NCI-H82 treated with DMSO at 0.1 percent for 48 hours (cell line): ENCODE measurements at regions not wholly inside any gene's neighbourhood (a gene's known extent, or its start where the extent isn't known, plus 50 kb on each side); places are given as distances from the start of the nearest gene placed in this dataset.
"Not testable (repeated sequence)": the region's sequence is repeated elsewhere in the genome, so short reads cannot be mapped to it uniquely, and the experiment has no call there.

Source experiments
- DNase-seq: peaks from one replicate; lab custom pipeline; 2025; ENCODE audit not compliant: unreplicated experiment; lab: John Stamatoyannopoulos, UW

DNA sequence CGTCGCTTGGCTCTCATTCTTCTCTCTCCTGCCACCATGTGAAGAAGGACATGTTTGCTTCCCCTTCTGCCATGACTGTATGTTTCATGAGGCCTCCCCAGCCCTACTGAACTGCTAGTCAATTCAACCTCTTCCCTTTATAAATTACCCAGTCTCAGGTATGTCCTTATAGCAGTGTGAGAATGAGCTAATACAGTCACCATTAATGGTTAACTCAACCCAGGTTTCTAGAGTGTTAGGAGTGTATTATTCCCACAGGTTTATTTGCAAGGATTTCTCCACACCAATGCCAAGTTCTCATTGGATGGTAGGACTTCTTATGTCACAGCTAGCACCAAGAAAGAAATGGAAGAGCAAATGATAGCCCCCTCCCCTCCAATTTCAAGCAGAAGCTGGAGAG lies 71.9 kb downstream of the DYNAP start:
- no peak for DNase-seq

DNA sequence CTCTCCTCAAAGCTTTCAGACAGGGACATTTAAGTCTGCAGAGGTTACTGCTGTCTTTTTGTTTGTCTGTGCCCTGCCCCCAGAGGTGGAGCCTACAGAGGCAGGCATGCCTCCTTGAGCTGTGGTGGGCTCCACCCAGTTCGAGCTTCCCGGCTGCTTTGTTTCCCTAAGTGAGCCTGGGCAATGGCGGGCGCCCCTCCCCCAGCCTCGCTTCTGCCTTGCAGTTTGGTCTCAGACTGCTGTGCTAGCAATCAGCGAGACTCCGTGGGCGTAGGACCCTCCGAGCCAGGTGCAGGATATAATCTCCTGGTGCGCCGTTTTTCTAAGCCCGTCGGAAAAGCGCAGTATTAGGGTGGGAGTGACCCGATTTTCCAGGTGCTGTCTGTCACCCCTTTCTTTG lies 78.7 kb downstream of the DYNAP start:
- DNase-seq, result not testable (repeated sequence)

DNA sequence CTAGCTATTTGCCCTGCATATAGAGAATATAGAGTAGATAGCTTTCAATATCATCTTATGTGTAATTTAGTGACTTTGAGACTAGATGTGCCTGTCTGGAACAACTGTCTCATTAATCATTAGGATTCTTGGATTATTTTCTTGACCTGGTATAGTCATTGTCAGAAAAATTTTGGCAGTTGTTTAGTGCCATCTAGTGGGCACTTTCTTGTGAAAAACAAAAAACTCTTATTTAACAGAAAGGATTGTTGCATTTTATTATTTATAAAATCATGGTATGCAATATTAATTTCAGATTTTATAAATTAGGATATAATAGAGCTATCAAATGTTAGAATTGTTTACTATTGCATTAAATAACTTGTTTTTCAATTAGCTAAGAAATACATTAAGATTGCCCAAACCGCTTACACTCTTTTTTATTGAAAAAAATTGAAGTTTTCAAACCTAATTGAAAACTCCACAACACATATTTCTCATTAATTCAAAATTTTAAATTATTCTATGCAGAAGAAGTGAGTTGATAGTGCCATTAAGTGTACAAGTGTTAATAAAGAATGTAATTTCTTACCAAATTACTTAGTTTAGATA lies 80.3 kb downstream of the DYNAP start:
- no peak for DNase-seq

DNA sequence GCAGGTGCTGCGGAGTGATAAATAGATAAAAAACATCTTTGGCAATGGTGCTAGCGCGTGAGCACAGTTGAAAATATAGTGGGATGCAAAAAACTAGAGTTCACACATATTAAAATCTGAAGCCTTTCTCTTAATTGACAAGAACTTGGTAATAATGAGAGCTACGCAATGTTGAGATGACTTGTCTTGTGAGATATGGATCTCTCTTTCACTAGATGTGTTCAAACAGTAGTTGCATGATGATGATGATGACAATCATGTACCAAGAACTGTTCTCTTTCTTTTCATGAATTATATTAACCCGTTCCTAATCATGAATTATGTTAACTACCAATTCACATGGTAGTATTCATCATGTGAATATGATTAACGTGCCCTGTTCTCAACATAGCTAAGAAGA lies 81.1 kb downstream of the DYNAP start:
- DNase-seq, result no peak

DNA sequence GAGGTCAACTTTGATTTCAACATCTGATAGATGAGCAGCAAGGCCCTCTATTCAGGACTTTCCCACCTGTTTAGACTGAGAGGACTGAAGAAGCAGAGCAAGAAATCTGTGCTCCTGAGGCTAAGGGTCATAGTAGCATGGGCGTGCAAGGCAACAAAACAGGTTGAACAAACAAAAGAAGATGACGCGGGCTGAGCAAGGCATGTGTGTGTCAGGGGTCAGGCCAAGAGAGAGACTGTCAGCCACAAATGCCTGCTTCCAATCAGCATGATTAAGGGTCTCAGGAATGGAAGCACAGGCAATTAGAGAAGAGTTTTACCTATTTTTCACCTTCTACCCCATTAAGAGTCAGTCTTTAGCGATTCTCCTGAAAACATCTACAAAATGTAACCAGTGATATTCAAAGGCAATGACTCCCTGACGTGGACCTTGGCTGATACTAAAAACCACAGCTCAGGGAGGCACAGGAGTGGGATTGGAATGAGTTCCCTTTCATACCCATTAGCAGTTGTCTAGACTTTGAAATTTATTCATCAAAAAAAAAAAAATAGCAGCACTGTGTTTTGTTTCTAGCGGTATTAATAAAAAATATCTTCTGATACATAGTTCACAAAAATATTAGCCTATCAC lies 81.9 kb downstream of the DYNAP start:
- DNase-seq, result no peak

DNA sequence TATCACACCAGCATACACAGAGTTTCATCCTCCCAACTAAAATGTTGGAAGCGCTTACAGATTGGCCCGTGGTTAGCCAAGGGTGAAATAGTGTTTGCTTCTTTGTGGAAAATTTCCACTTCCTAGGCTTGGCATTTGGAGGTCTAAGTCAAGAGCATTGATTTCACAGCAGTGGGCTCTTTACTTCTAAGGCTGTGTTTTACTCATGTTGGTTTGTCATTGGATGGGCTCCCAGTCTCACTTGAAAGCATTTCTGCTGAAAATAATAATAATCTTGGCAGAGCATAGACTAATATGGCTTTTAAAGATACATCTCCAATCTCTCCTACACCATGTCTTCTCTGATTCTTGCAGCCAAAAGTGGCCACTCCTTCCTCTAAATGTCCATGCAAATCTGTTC lies 82.9 kb downstream of the DYNAP start:
- no peak for DNase-seq

DNA sequence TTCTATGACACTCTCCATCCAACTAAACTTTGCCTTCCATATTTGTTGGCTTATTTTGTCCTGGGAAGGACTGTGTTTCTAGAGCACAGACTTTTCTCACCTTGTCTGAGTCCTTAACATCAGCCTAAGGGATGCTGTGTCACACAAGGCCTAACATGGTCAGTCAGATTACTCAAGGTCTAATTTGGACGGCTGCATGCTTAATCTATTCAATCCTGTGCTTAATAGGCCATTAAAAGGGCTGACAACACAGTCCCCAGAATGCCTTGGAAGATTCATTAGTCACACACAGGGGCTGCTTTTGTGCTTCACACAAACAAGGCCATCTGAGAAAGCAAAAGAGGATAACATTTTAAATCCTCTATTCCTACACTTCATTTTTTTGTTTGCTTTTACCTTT lies 84.0 kb downstream of the DYNAP start:
- DNase-seq, result peak; percentile 20

DNA sequence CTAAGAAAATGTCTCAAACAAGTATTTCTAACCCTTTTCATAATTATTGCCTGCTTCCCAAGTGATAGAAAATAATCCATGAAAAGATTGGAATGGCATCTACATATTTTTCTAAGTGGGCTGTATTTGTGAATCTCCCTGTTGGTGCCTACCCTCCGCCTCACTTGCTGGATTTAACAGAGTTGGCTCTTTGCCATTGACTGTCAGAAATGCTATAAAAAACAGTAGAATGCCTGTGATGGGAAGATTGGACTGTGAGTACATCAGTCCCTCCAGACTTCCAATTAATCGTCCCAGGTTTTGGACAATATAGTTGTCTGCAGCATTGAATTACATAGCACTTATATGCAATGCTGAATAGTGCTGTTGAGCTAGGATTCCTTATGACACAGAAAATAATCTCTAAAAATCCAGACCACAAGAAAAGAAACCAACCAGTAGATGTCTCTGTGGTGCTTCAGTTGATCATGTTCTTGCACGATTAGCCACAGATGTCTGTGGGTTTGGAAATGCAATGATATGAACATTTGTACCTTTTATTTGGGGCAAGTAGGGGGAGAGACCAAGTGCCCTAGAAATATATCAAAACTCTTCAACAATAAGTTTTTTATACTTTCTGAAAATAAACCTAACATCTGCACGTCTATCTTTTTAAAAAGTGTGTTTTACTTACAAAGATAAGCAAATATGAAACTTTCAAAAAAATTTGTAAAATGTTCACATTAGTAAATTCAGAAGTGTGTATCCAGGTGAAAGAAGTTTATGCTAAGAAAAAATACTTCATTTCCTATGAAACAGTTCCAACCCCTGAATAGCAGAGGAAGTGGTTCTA lies 88.5 kb downstream of the DYNAP start:
- DNase-seq, result peak; percentile 19

DNA sequence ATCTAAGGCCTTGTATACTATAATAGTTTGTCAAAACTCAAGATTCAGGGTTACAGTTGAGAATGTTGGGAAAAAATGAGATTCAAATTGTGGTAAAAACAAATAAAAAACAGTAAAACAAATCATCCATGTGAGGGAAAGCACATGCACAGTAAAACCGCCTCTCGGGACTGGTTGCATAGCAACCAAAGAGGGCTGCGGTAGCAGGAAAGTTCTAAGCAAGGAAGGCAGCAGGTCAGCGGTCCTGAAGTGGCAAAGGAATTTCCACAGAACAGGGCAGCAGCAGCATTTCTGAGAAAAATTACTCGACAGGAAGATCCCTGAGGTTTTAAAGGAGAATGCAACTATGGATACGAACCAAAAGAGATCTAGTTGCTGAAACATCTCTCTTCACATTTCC lies 93.7 kb downstream of the DYNAP start:
- DNase-seq, result no peak

DNA sequence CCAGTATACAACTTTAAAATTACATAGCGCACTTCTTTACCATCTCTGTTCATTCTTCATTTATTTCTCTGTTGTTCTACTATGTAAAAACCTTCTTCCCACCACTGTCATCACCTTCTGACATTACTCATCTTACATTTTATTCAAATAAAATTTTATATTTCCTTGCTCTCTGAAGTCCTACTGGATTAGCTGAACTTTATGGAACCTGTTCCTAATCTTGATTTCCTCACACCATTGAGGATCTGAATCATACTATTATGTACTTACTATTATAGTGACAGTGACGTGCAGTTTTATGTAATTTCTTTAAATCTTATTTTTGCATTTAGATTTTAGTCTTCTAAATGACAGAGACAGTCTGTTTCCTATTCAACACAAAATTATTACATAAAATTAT lies 98.3 kb downstream of the DYNAP start:
- DNase-seq, result no peak

DNA sequence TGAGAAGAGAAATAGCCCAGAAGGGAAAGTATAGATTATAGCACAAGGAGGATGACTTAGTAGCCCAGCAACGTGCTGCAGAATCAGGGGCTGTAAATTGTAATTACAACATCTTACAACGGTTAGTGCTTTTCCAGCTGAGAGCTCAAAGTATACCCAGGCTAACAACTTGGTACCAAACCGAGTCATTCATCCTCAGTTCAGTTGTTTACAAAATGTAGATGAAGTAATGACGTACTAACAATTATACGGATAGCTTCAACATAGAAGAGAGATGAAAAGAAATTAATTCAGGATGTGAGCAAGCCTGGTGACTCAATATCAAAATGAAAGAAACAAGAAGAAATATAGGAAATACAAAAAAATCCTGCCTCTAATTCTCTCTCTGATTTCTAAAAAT lies 99.2 kb downstream of the DYNAP start:
- no peak for DNase-seq

DNA sequence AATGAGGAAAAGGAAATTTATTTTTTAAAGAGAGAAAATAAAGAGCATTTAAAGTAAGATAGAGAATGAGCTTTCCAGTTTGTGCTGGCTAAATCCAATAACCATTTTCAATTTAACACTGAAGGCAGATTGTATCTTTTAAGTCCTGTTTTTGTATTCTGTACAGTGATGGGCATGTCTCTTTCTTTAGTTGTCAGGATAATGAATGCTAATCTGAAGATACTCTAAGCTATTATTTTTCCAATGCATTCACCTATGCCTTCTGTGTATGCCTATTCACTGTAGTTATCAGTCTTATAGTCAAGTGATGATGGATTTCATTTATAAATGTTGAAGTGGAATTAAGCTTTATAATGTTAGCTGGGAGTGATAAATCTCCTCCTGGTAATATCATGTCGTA lies 101.4 kb downstream of the DYNAP start:
- DNase-seq, result no peak

DNA sequence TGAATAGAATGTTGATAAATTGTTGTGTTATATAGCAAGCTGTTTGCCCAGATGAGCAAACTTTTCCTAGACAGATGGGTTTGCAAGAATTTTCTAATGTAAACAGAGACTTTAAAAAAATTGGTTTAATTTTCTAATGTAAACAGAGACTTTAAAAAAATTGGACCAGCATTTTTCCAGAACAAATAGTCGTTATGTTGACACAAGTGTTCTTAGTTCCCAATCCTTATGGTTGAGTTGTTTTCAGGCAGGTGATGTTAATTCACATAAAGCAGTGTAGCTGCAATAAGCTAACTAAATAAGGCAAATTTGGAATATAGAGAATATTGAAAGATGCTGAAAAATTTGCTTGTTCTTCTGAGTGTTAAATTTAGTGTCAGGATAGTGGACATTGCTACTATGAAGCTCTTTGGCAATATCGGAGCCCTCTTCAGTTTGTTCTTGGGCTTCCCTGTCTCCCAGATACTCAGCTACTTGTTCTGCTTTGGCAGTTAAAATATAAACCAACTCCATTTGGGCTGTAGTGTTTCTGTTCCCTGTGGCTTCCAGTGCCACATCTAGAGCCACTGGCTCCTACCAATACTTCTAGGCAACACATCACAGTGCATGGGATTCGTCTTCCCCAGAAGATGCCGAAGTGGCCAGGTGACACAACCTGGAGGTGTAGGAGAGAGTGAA lies 105.7 kb downstream of the DYNAP start:
- DNase-seq, result no peak

DNA sequence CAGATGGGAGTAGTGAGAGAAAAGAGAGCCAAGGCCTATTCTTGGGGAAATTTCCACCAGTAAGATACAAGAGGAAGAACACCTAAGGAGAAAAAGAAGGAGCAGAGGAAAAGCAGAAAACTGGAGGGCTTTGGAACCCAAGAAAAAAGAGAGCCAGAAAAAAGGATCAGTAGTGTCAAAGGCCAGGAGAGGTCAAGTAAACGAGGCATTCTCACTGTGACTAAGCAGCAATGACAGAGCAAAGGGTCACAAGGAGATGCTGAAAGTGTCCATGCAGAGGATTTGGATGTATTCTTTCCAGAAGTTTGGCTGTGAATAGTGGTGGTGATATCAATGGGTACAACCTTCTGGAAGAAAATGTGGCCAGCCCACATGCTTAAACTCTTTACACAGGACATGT lies 109.5 kb downstream of the DYNAP start:
- no peak for DNase-seq

DNA sequence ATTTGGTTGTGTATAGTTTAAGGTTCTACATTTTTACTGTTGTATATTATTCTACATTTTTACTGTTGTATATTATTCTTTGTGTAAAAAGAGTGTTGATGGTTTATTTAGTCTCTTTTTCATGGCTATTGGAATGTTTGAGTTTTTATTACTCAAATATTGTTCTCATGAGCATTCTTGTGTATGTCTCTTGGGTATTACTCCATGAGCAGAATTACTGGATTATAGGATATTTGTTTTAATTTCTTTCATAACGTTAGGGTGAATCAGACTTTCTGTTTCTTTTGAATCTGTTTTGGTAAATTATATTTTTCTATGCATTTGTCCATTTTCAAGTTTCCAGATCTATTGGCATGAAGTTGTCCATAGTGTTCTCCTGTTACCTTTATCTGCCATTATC lies 111.6 kb downstream of the DYNAP start:
- no peak for DNase-seq

DNA sequence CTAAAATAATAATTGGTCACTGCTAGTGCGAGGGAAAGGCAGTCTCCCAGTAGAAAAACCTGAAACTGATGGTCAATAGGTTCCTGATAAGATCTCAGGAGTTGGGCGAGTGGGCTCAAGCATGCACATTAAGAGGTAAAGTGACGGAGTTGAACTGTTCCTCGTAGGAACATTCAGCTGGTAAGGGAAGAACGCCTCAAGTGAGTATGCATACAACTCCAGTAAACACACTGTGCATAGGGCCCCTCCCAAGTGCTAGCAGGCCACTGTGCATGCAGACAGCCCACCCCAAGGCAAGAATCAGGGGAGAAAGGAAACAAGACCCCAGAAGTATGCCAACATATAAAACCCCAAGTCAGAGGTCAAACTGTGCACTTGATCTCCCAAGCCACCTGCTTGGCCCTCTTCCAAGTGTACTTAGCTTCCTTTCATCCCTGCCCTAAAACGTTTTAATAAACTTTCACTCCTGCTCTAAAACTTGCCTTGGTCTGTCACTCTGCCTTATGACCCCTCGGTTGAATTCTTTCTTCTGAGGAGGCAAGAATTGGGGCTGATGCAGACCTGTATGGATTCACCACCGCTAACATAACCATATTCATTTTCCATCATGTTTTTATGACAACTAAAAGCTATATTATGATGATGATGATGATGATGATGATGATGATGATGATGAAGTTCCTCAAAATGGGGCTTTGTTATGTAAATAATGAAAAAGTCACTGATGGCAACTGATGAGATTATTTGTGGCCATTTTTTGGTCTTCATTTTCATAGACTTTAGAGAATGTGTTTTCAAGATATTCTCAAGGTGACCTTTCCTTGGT lies 118.0 kb upstream of the RAB27B start:
- DNase-seq, result no peak

DNA sequence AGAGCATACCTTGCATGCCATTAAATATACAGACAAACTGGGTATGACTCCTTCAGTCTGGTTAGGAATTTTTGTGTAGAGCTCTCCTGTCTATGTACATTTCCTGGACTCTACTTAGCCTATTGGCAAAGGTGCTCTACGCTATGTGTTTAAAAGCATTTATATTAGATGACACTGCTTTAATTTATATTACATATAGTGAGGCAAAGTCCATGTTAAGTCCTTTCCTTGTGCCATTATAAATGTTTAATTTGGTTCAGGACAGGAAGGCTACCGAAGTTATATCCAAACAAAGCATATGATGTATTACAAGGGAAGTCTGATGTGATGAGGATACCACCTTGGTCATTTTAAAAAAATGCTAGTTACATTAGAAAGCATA lies 117.4 kb upstream of the RAB27B start:
- no peak for DNase-seq

DNA sequence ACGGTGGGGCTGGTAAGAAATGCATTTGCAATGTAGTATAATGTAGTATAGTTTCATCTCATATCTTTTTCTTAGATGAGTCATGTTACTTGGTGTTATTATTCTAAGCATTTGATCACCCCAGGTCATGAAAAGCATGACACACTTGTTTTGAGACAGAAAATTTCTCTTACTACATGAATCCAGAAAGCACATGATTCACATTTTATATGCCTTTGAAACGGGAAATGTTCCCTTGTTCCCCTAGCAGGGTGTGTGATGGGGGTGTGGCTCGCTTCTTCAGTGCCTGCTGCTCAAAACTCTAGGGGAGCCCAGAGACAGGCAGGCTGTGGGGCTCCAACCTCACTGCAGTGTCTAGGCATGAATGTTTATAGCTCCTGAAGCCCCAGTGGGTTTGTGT lies 116.0 kb upstream of the RAB27B start:
- no peak for DNase-seq

DNA sequence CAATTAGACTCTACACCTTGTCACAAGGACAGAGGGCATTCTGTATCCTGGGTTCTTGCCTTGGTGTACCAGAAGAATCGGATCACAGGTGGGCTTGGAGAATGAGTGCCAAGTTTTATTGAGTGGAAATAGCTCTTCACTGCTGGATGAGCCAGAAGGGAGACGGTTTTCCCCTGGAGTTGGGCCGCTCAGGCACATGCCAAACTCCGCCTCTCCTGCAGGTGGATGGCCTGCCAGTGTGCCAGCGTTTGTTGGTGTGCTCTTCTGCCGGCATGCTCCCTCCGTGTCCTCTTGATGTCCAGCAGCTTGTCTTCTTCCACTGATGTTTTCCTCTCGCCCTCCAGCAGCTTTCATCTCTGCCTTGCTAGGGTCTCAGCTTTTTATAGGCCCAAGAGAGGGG lies 115.5 kb upstream of the RAB27B start:
- DNase-seq, result no peak

DNA sequence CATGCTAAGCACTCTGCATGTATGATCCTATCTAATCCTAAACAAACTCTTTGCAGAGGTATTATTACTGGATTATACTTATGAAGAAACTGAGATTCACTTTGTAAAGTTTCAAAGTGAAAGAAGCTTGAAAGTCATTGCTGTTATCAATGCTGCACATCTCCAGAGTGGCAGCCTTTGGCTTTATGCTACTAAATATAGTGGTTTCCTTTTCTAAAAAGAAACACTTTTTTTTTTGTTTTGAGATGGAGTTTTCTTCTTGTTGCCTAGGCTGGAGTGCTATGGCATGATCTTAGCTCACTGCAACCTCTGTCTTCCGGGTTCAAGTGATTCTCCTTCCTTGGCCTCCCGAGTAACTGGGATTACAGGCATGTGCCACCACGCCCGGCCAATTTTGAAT lies 114.9 kb upstream of the RAB27B start:
- no peak for DNase-seq

DNA sequence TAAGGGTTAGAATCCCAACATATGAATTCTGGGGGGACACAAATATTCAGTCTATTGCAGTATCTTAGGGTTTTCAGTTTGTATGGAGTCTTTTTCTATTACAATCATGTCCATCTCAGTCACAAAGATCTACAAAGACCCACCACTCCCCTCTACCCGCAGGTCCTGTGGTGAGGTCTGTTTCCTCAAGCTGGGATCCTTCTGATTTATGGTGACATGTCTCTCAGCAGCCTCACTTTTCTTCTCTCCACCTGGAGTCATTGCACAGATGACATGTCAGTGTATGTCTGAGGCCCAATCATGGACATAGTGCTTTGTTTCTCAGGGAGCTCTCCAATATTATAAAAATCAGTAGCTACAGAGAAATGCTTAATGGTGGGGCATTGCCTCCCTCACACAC lies 113.4 kb upstream of the RAB27B start:
- DNase-seq, result no peak
